ENCODE measurements at regions not wholly inside any gene's neighbourhood (a gene's known extent, or its start where the extent isn't known, plus 50 kb on each side); places are given as distances from the start of the nearest gene placed in this dataset.

DNA sequence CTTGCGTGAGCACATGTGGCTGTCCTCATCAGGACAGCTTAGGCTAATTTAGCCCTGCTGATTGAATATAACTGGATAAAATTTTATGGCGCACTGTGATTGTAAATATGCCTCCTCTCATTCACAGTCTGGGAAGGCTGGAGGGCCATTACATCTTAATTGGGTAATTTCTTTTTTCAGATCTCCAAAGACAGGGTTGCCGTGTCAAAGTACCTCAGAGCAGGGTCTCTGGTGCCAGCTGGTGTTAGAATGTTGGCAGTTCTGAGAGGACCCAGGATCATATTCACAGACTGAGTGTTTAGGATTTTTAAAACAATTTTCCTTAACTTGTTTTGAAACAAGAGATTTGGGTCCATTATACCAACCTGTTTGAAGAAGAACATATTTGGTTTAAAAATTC, 455.7 kb upstream of the TLE4 start:
- H3K79me2 ChIP-seq (ENCODE audit: insufficient read depth, low read length): no peaks in the 10 kb centered on the region
- H3F3A ChIP-seq (ENCODE audit: insufficient read depth): no peaks in the 10 kb centered on the region
- H3K27me3 ChIP-seq (ENCODE audit: low read length): no peaks in the 10 kb centered on the region
- no peak overlapping the region for H3K4me2 ChIP-seq (ENCODE audit: low read depth, low read length, poor library complexity, severe bottlenecking)
- no peak overlapping the region for H2AFZ ChIP-seq (ENCODE audit: low read depth, low read length, severe bottlenecking)
- no peaks in the 10 kb centered on the region for H3K36me3 ChIP-seq (ENCODE audit: low read length)
- H3K9me2 ChIP-seq (replicated peaks; ENCODE audit: insufficient read depth, low read length): no peaks in the 10 kb centered on the region
- no peak overlapping the region for H3K4me3 ChIP-seq (ENCODE audit: insufficient read depth, low read length, poor library complexity, severe bottlenecking)
- H4K20me1 ChIP-seq (ENCODE audit: low read depth, low read length): no peaks in the 10 kb centered on the region
- TF ChIP-seq, protein P1, sequence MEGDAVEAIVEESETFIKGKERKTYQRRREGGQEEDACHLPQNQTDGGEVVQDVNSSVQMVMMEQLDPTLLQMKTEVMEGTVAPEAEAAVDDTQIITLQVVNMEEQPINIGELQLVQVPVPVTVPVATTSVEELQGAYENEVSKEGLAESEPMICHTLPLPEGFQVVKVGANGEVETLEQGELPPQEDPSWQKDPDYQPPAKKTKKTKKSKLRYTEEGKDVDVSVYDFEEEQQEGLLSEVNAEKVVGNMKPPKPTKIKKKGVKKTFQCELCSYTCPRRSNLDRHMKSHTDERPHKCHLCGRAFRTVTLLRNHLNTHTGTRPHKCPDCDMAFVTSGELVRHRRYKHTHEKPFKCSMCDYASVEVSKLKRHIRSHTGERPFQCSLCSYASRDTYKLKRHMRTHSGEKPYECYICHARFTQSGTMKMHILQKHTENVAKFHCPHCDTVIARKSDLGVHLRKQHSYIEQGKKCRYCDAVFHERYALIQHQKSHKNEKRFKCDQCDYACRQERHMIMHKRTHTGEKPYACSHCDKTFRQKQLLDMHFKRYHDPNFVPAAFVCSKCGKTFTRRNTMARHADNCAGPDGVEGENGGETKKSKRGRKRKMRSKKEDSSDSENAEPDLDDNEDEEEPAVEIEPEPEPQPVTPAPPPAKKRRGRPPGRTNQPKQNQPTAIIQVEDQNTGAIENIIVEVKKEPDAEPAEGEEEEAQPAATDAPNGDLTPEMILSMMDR (IDR thresholded peaks at IDR 0.05; ENCODE audit: insufficient read depth, low read length, poor library complexity, severe bottlenecking): no peak
- no peak for TF ChIP-seq EZH2phosphoT487 (conservative IDR thresholded peaks at IDR 0.05; ENCODE audit: low read length)
- H3K27ac ChIP-seq (ENCODE audit: low read depth, low read length): no peak overlapping the region
- no peaks in the 10 kb centered on the region for H3K9me3 ChIP-seq (ENCODE audit: insufficient read depth, low read length)
- H3K9ac ChIP-seq (ENCODE audit: low read length): no peak overlapping the region

DNA sequence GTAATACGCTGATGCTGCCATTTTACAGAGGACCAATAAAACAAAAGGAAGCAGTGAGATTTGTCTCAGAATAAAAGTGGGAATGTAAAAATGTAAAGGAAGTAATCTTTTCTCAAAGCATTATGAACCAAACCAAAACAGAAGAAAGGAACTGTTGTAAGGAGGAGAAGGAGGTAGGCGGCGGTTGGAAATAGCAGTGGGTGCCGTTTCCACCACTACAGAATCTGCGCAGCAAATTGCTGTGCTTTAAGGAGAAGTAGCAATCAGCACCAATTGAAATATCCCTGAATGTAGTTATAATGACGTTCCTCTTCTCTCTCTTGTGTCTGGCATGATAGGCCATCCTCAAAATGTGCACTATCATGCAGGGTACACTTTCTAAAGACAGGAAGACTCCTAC, 455.1 kb upstream of the TLE4 start:
- H2AFZ ChIP-seq (ENCODE audit: low read depth, low read length, severe bottlenecking): no peak overlapping the region
- H3K79me2 ChIP-seq (ENCODE audit: insufficient read depth, low read length): no peaks in the 10 kb centered on the region
- no peak overlapping the region for H3K27ac ChIP-seq (ENCODE audit: low read depth, low read length)
- H3K9me2 ChIP-seq (replicated peaks; ENCODE audit: insufficient read depth, low read length): no peaks in the 10 kb centered on the region
- H3K9me3 ChIP-seq (ENCODE audit: insufficient read depth, low read length): no peaks in the 10 kb centered on the region
- H3K36me3 ChIP-seq (ENCODE audit: low read length): no peaks in the 10 kb centered on the region
- H3K4me2 ChIP-seq (ENCODE audit: low read depth, low read length, poor library complexity, severe bottlenecking): no peak overlapping the region
- no peaks in the 10 kb centered on the region for H4K20me1 ChIP-seq (ENCODE audit: low read depth, low read length)
- no peak overlapping the region for H3K4me3 ChIP-seq (ENCODE audit: insufficient read depth, low read length, poor library complexity, severe bottlenecking)
- no peak for TF ChIP-seq EZH2phosphoT487 (conservative IDR thresholded peaks at IDR 0.05; ENCODE audit: low read length)
- TF ChIP-seq, protein P1 (IDR thresholded peaks at IDR 0.05; ENCODE audit: insufficient read depth, low read length, poor library complexity, severe bottlenecking): no peak
- H3K9ac ChIP-seq (ENCODE audit: low read length): no peak overlapping the region
- H3K27me3 ChIP-seq (ENCODE audit: low read length): no peaks in the 10 kb centered on the region
- H3F3A ChIP-seq (ENCODE audit: insufficient read depth): no peaks in the 10 kb centered on the region

DNA sequence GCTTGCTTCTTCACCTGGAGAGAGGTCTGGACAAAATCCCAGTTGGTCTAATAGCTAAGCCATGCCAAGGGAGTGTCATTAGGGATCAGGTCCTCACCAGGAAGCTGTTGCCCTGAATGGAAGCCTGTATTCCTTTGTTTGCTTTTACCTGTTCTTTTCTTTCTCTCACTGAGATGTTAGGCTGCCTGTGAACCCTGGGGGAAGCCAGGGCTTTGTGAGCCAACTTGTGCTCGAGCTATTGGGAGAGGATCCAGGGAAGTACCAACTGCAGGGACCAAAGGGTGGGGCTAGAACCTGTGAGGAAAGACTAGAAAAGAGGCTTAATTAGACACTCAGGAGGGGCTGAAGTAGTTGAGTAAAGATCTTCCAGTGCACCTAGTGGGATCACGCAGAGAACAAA, 451.2 kb upstream of the TLE4 start:
- no peak for TF ChIP-seq EZH2phosphoT487 (conservative IDR thresholded peaks at IDR 0.05; ENCODE audit: low read length)
- TF ChIP-seq, protein P1 (IDR thresholded peaks at IDR 0.05; ENCODE audit: insufficient read depth, low read length, poor library complexity, severe bottlenecking): no peak
- Histone ChIP-seq H3K9me2 (replicated peaks; ENCODE audit: insufficient read depth, low read length) (no peaks in the 10 kb centered on the region), H3K36me3 (ENCODE audit: low read length) (no peaks in the 10 kb centered on the region), H3K27ac (ENCODE audit: low read depth, low read length) (no peak overlapping the region), H3K4me3 (ENCODE audit: insufficient read depth, low read length, poor library complexity, severe bottlenecking) (no peak overlapping the region), H3K79me2 (ENCODE audit: insufficient read depth, low read length) (no peaks in the 10 kb centered on the region), H3K27me3 (ENCODE audit: low read length) (no peaks in the 10 kb centered on the region), H3K4me2 (ENCODE audit: low read depth, low read length, poor library complexity, severe bottlenecking) (no peak overlapping the region), H2AFZ (ENCODE audit: low read depth, low read length, severe bottlenecking) (no peak overlapping the region), H4K20me1 (ENCODE audit: low read depth, low read length) (no peaks in the 10 kb centered on the region), H3K9me3 (ENCODE audit: insufficient read depth, low read length) (no peaks in the 10 kb centered on the region), H3F3A (ENCODE audit: insufficient read depth) (no peaks in the 10 kb centered on the region), H3K9ac (ENCODE audit: low read length) (no peak overlapping the region)

DNA sequence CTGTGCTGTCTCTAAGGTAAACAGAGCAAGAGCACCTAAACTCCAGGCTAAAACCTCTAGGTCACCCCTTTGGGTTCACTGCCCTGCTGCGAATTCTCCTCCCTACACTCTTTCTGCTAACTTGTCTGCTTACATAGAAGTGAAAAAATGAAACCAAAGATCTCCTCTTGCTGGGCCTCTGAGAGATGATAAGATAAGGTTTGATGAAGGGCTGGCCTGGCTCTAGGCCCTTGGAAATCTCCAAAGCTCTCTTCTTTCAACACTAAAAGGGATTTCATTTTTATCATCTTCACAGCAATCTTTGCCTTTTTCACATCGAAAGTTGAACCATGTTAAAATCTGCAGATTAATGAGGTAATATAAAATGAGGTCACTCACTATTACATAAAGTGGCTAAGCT, 450.8 kb upstream of the TLE4 start:
- no peaks in the 10 kb centered on the region for H3K27me3 ChIP-seq (ENCODE audit: low read length)
- H3K9me3 ChIP-seq (ENCODE audit: insufficient read depth, low read length): no peaks in the 10 kb centered on the region
- no peaks in the 10 kb centered on the region for H3K9me2 ChIP-seq (replicated peaks; ENCODE audit: insufficient read depth, low read length)
- TF ChIP-seq, protein P1 (IDR thresholded peaks at IDR 0.05; ENCODE audit: insufficient read depth, low read length, poor library complexity, severe bottlenecking): no peak
- TF ChIP-seq EZH2phosphoT487 (conservative IDR thresholded peaks at IDR 0.05; ENCODE audit: low read length): no peak
- no peaks in the 10 kb centered on the region for H3K36me3 ChIP-seq (ENCODE audit: low read length)
- H3K27ac ChIP-seq (ENCODE audit: low read depth, low read length): no peak overlapping the region
- H3K4me3 ChIP-seq (ENCODE audit: insufficient read depth, low read length, poor library complexity, severe bottlenecking): no peak overlapping the region
- no peaks in the 10 kb centered on the region for H4K20me1 ChIP-seq (ENCODE audit: low read depth, low read length)
- H3F3A ChIP-seq (ENCODE audit: insufficient read depth): no peaks in the 10 kb centered on the region
- H2AFZ ChIP-seq (ENCODE audit: low read depth, low read length, severe bottlenecking): no peak overlapping the region
- no peak overlapping the region for H3K9ac ChIP-seq (ENCODE audit: low read length)
- no peak overlapping the region for H3K4me2 ChIP-seq (ENCODE audit: low read depth, low read length, poor library complexity, severe bottlenecking)
- no peaks in the 10 kb centered on the region for H3K79me2 ChIP-seq (ENCODE audit: insufficient read depth, low read length)
